ENCODE measurements at regions not wholly inside any gene's neighbourhood (a gene's known extent, or its start where the extent isn't known, plus 50 kb on each side); places are given as distances from the start of the nearest gene placed in this dataset.

DNA sequence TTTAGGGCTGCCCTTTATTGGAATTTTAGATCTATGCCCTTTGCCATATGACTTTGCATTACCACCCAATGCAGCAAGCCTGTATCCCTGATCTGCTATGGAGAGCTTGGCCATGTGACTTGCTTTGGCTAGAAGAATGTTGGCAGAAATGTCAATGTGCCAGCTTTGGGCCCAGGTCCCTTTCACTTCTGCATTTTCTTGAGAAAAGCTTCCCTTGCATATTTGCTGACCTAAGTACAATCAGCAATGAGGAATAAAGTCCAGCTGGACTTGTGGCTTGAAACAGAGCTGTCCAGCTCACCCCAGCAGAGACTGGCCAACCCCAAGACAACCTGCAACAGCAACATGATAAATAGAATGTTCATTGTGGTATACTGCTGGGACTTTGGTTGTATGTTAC lies 135.9 kb downstream of the PAH start:
- TF ChIP-seq, protein P1, sequence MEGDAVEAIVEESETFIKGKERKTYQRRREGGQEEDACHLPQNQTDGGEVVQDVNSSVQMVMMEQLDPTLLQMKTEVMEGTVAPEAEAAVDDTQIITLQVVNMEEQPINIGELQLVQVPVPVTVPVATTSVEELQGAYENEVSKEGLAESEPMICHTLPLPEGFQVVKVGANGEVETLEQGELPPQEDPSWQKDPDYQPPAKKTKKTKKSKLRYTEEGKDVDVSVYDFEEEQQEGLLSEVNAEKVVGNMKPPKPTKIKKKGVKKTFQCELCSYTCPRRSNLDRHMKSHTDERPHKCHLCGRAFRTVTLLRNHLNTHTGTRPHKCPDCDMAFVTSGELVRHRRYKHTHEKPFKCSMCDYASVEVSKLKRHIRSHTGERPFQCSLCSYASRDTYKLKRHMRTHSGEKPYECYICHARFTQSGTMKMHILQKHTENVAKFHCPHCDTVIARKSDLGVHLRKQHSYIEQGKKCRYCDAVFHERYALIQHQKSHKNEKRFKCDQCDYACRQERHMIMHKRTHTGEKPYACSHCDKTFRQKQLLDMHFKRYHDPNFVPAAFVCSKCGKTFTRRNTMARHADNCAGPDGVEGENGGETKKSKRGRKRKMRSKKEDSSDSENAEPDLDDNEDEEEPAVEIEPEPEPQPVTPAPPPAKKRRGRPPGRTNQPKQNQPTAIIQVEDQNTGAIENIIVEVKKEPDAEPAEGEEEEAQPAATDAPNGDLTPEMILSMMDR (IDR thresholded peaks at IDR 0.05; ENCODE audit: borderline replicate concordance, insufficient read depth, low read depth, low read length), result no peak
- no peak overlapping the region for H3K4me3 ChIP-seq (ENCODE audit: low read depth, low read length)

DNA sequence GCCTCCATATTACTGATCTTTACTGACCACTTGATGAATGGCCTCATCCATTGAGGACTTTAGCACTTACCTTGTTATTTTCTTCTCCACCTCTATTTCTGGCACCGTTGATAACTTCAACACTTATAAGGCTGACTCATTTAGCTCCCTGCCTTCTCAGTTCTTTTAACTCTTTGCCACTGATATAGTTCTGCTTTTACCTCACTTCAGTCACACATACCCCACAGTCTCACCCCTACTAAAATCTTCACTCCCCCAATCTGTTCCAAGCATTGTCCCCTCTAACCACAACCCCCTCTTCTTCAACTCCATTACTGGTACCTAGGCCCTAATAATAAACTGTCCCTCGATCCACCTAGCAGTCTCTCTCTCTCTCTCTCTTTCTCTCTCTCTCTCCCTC lies 141.0 kb downstream of the PAH start:
- TF ChIP-seq, protein P1 (IDR thresholded peaks at IDR 0.05; ENCODE audit: borderline replicate concordance, insufficient read depth, low read depth, low read length), result no peak
- no peak overlapping the region for H3K4me3 ChIP-seq (ENCODE audit: low read depth, low read length)

DNA sequence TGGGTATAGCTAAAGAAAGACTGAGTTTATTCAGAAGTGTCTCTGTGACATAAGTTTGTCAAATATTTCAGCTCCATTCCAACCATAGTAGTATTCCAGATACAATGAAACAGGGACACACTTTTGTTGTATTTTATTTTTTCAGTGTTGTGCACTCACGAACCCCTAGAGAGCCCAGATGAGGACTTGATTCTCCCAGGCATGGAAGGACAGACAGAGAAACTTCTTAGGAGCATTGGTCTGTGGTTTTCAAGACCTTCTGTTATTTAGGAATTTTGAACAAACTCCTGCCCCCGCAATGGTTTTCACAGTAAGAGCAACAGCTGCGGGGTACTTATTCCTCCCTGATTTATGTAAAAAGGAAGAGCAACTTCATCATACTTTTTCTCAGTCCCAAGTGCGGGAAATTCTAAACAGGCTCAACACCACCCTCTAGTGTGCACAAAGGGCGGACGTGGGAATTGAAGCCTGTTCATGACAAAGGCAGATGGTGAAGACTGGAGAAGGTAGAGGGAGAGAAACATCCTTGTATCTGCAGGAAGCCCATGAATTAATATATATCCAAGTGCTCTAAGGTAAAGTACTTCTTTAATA lies 147.6 kb downstream of the PAH start:
- no peak overlapping the region for H3K4me3 ChIP-seq (ENCODE audit: low read depth, low read length)
- TF ChIP-seq, protein P1 (IDR thresholded peaks at IDR 0.05; ENCODE audit: borderline replicate concordance, insufficient read depth, low read depth, low read length), result peak; percentile 67; the same call in 1 of the 2 replicates

DNA sequence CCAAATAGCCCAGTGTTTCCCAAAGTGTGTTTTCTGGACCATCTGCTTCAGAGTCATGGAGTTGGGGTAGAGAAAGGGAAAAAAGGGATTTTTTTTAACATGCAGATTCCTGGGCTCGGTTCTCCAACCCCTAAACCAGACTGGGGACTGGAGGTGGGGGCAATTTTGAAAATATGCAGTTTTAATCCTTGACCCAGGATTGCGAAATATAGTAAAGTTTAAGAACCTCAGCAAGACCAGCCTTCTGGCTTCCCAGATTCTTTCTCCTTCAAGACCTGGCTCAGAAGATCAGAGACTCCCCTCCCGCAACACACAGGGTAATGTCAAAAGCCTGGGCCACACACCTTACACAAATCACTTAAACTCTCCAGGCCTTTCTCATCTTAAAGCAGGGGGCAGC lies 150.1 kb downstream of the PAH start:
- no peak overlapping the region for H3K4me3 ChIP-seq (ENCODE audit: low read depth, low read length)
- TF ChIP-seq, protein P1 (IDR thresholded peaks at IDR 0.05; ENCODE audit: borderline replicate concordance, insufficient read depth, low read depth, low read length), result no peak

DNA sequence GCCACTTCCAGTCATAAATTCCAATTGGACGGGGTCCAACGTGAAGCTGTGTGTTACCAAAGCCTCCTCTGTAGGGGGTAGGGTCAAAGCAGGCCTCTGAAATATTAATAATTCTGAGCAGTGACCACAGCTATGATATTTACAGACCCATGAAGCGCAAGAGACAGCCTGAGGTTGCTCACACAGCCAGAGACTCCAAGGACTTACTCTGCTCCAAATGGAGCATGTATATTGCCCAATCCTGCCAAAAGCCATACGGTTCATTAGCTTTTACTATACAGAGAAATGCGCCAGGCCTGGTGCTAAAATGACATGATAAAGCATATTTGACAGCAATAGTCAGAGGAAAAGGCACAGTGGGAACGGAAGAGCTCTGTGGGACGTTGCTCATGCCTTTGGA lies 151.3 kb downstream of the PAH start:
- TF ChIP-seq, protein P1 (IDR thresholded peaks at IDR 0.05; ENCODE audit: borderline replicate concordance, insufficient read depth, low read depth, low read length), result no peak
- no peak overlapping the region for H3K4me3 ChIP-seq (ENCODE audit: low read depth, low read length)

DNA sequence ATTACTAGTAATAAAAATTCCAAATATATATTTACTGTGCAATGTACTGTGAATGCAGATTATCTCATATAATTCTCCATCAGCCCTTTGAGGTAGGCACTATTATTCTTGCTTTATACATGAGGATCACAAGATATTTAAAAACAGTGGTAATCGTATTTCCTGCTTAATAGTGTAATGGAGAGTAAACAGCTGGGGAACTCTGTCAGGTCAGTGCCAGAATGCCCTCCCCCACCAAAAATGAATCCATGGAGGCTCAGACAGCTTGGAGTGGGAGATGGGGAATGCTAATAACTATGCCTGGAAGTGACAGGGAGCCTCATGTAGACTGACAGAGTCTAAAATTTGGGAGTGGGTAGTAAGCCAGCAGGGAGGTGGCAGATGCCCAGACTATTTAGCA lies 153.6 kb downstream of the PAH start:
- TF ChIP-seq, protein P1 (IDR thresholded peaks at IDR 0.05; ENCODE audit: borderline replicate concordance, insufficient read depth, low read depth, low read length), result no peak
- no peak overlapping the region for H3K4me3 ChIP-seq (ENCODE audit: low read depth, low read length)

DNA sequence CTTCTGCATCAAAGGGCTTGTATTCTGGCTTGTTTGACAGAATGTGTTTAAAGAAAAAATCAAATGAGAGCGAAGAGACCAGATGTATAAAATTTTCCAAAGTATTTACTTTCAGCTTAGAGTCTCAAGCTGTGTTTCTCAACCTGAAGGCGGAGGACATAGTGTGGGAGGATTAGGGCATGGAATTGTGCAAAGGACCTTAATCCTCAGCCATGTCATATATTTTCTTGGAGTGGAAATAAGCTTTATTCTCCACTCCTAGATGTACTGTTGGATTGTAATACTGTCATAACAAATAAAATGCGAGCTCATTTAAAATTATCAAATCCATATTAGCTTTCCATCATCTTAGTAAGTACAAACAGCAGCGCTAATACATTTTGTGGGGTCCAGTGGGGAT lies 154.0 kb downstream of the PAH start:
- TF ChIP-seq, protein P1 (IDR thresholded peaks at IDR 0.05; ENCODE audit: borderline replicate concordance, insufficient read depth, low read depth, low read length), result no peak
- H3K4me3 ChIP-seq (ENCODE audit: low read depth, low read length), result no peak overlapping the region

Measured in GM12875 (cell line).